ENCODE measurements at regions not wholly inside any gene's neighbourhood (a gene's known extent, or its start where the extent isn't known, plus 50 kb on each side); places are given as distances from the start of the nearest gene placed in this dataset.

DNA sequence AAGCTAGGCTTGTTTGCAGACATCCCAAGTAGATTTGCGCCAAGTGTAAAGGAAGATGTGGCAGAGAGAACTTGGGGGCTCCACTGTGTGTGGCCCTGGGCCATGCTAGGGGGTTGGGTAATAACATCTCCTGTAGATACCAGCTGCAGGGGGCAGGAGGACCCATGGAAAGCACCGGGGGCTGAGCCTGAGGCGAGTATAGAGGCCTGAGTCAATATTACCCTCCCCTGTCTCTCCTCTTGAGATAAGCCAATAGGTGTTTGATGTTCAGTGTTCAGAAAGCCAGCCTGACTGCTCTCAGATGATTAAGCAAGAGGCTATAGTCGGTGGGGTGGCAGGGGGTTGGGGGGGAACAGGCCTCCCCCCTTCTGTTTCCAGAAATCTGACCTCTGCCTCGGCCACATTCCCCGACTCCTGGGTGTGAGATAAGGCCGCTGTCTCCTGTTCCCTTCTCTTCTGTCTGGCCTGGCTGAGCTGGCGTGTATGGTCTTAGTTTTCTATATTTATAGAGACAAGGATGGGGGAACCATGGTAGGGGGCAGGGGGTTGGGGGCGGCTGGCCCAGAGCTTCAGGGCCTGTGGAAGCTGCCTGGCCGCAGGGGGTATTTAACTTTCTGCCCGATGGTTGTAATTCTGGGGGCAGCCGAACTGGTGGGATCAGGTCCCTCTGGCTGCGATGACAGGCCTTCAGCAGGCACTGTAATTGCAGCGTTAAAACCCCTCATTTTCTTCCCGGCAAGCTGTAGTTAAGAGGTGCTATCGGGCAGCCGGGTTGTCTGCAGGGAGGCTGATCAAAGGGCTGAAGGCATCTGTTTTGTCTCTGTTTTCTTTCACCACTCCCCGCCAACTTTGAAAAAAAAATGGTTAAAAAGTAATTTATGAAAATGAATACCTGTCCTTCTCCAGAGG, 292.0 kb downstream of the NSG2 start:
- no peaks in the 10 kb centered on the region for H3K36me3 Mint-ChIP-seq
- H3K9me3 Mint-ChIP-seq: no peaks in the 10 kb centered on the region
- no peaks in the 10 kb centered on the region for H3K4me1 Mint-ChIP-seq
- H3K27ac Mint-ChIP-seq: no peak overlapping the region
- H3K27me3 Mint-ChIP-seq: peaks cover 8% of the 10 kb centered on the region
- H3K4me3 Mint-ChIP-seq: no peak overlapping the region

- H3K27me3 Mint-ChIP-seq: peaks cover 8% of the 10 kb centered on the region
Measured at GRCh38 chr5:174338185-174339010, 292.9 kb downstream of the NSG2 start.

DNA sequence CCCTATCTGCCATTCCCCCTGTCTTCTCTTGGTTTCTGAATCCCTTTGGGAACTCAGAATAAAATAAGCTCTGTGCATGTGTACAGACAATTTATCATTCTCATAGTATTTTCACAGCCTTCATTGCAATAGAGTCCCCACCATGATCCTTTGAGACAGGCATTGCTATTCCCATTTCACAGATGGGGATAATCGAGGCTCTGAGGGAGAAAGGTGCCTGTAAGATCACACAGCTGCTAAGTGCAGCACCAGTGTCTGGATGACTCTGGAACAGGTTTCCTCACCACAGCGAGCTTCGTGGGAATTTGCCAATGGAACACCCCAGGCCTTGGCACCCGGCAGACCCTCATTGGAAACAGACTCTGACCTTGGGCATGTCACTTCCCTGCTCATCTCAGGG, 293.6 kb downstream of the NSG2 start:
- Mint-ChIP-seq H3K27me3 (peaks cover 8% of the 10 kb centered on the region), H3K4me1 (no peaks in the 10 kb centered on the region), H3K4me3 (no peak overlapping the region), H3K9me3 (no peaks in the 10 kb centered on the region), H3K36me3 (no peaks in the 10 kb centered on the region), H3K27ac (no peak overlapping the region)

More at GRCh38 chr5:174338185-174339010, 292.9 kb downstream of the NSG2 start:
- no peaks in the 10 kb centered on the region for H3K4me1 Mint-ChIP-seq
- H3K27ac Mint-ChIP-seq: no peak overlapping the region
- no peak overlapping the region for H3K4me3 Mint-ChIP-seq
- H3K9me3 Mint-ChIP-seq: no peaks in the 10 kb centered on the region
- no peaks in the 10 kb centered on the region for H3K36me3 Mint-ChIP-seq

- Mint-ChIP-seq H3K27me3 (peaks cover 6% of the 10 kb centered on the region), H3K9me3 (no peaks in the 10 kb centered on the region), H3K4me3 (no peak overlapping the region), H3K36me3 (no peaks in the 10 kb centered on the region), H3K4me1 (no peaks in the 10 kb centered on the region), H3K27ac (no peak overlapping the region)
Measured at GRCh38 chr5:174340226-174340625, 294.7 kb downstream of the NSG2 start.

- no peaks in the 10 kb centered on the region for H3K9me3 Mint-ChIP-seq
- H3K4me1 Mint-ChIP-seq: no peaks in the 10 kb centered on the region
- no peaks in the 10 kb centered on the region for H3K36me3 Mint-ChIP-seq
- peaks cover 4% of the 10 kb centered on the region for H3K27me3 Mint-ChIP-seq
- no peak overlapping the region for H3K27ac Mint-ChIP-seq
- H3K4me3 Mint-ChIP-seq: no peak overlapping the region
Measured at GRCh38 chr5:174342696-174343095, 297.2 kb downstream of the NSG2 start.

- H3K27ac Mint-ChIP-seq: no peak overlapping the region
- H3K4me1 Mint-ChIP-seq: no peaks in the 10 kb centered on the region
- no peak overlapping the region for H3K4me3 Mint-ChIP-seq
- H3K9me3 Mint-ChIP-seq: no peaks in the 10 kb centered on the region
- H3K36me3 Mint-ChIP-seq: no peaks in the 10 kb centered on the region
- H3K27me3 Mint-ChIP-seq: no peaks in the 10 kb centered on the region
Measured at GRCh38 chr5:174343826-174344225, 298.3 kb downstream of the NSG2 start.

GRCh38 chr5:174344335-174344734, 298.8 kb downstream of the NSG2 start:
- no peaks in the 10 kb centered on the region for H3K4me1 Mint-ChIP-seq
- no peak overlapping the region for H3K27ac Mint-ChIP-seq
- H3K27me3 Mint-ChIP-seq: no peaks in the 10 kb centered on the region
- H3K9me3 Mint-ChIP-seq: no peaks in the 10 kb centered on the region
- no peaks in the 10 kb centered on the region for H3K36me3 Mint-ChIP-seq
- no peak overlapping the region for H3K4me3 Mint-ChIP-seq

GRCh38 chr5:174347183-174347582, 301.7 kb downstream of the NSG2 start:
- no peak overlapping the region for H3K27ac Mint-ChIP-seq
- H3K9me3 Mint-ChIP-seq: no peaks in the 10 kb centered on the region
- H3K4me3 Mint-ChIP-seq: no peak overlapping the region
- H3K36me3 Mint-ChIP-seq: no peaks in the 10 kb centered on the region
- no peaks in the 10 kb centered on the region for H3K4me1 Mint-ChIP-seq
- no peaks in the 10 kb centered on the region for H3K27me3 Mint-ChIP-seq

DNA sequence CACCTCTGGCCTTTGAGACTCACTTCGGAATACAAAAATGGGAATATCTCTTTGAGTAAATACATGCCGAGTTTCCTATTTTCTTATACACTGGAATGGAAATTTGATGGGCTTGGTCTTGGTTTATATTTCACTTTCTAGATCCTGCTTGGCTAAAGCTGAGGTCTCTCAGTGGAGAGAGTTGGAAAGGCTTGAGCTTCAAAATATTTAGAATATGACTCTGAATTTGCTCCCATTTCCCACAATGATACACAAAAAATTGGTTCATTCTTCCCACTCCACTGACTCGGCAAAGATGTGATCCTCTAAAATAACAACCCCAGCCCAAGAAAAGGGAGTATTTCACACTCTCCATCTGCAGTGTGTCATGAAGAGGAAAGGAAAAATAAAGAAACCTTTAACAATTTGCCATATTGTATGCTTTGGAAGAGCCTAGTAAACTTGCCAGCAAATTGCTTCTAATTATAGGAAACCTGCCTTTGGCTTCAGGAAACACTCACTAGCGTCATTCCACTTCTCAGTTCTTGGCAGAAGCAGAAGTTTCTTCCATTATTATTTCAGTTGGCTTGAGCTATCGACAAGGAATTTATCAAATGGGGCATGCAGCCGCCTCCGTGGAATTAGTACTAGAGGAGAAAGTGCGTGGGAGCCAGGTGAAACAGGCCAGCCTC, 302.9 kb downstream of the NSG2 start:
- Mint-ChIP-seq H3K9me3 (no peaks in the 10 kb centered on the region), H3K4me3 (no peak overlapping the region), H3K4me1 (no peaks in the 10 kb centered on the region), H3K27ac (no peak overlapping the region), H3K27me3 (no peaks in the 10 kb centered on the region), H3K36me3 (no peaks in the 10 kb centered on the region)

DNA sequence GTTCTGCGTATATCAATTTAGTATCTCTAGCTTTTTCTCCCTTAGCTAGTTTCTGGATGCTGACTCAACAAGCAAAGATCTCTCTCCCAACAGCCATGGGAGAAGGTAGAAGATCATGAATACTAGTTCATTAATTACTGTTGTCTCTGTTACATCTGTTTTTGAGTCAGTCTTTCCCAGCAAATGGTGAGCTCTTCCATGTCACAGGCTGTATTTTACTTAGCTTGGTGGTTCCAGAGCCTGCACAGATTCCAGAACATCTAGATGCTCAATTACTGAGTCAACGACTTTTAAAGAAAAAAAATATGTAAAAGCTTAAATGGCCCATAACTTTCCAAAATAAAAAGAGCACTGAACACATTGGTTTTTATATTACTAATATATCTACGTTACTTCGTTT, 307.2 kb downstream of the NSG2 start:
- Mint-ChIP-seq H3K9me3 (peaks cover 5% of the 10 kb centered on the region), H3K36me3 (no peaks in the 10 kb centered on the region), H3K27me3 (no peaks in the 10 kb centered on the region), H3K4me1 (no peaks in the 10 kb centered on the region), H3K4me3 (no peak overlapping the region), H3K27ac (no peak overlapping the region)

DNA sequence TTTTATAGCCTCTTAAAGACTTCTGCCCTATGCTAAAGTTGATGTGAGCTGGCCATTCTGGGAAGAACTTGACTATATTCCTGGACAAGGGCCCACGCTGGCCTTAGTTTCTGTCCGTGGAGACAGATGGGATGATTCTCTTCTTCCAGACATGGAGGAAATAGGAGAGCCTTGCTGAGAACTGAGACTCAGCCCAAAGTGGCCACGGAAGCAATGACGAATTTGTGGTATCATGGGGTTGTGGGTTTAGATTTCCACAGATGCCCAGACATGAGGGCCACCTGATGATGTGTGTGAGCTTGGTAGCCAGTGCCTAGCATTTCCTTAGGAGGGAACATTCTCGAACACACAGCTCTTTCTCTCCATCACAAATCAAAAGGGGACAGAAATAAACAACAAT, 309.1 kb downstream of the NSG2 start:
- Mint-ChIP-seq H3K27me3 (peaks cover 2% of the 10 kb centered on the region), H3K36me3 (no peaks in the 10 kb centered on the region), H3K4me1 (no peaks in the 10 kb centered on the region), H3K9me3 (peaks cover 5% of the 10 kb centered on the region), H3K27ac (no peak overlapping the region), H3K4me3 (no peak overlapping the region)

DNA sequence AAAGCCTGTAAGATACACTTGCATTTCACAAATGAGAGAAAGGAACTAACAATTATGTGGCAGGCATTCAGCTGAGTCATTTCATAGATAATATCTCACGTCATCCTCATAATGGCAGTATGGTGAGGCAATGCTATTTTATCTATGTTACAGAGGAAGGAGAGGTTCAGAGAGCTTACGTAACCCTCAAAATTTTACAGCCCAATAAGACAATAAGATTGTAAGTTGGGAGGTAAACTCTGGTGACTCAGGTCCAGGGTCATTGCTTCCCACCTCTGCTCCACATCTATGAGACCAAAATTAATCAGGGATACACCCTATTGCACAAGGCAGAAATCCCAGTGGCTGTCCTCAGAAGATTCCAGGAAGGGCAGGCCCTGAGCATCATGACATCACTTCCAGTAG, 309.7 kb downstream of the NSG2 start:
- Mint-ChIP-seq H3K4me3 (no peak overlapping the region), H3K9me3 (peaks cover 5% of the 10 kb centered on the region), H3K4me1 (no peaks in the 10 kb centered on the region), H3K27ac (no peak overlapping the region), H3K27me3 (peaks cover 2% of the 10 kb centered on the region), H3K36me3 (no peaks in the 10 kb centered on the region)

GRCh38 chr5:174355995-174356394, 310.5 kb downstream of the NSG2 start:
- H3K4me1 Mint-ChIP-seq: no peaks in the 10 kb centered on the region
- no peaks in the 10 kb centered on the region for H3K36me3 Mint-ChIP-seq
- H3K27me3 Mint-ChIP-seq: peaks cover 2% of the 10 kb centered on the region
- peaks cover 5% of the 10 kb centered on the region for H3K9me3 Mint-ChIP-seq
- H3K27ac Mint-ChIP-seq: no peak overlapping the region
- H3K4me3 Mint-ChIP-seq: no peak overlapping the region

DNA sequence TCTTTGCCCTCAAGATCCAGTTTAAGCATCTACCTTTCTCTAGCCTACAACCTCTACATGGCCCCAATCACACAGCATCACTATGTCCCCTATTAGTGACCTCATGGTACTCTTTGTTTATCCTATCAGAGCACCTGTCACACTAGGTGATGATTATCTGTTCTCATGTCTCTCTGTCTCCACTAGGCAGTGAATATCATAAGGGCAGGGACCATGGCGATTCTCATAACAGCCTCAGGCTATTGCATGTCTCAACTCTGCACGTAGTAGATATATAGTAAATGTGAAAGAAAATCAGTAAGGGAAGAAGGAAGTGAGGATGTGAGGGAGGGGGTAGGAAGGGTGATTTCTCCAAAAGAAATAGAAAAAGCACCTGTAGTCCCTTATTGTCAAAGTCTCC, 311.0 kb downstream of the NSG2 start:
- Mint-ChIP-seq H3K9me3 (peaks cover 6% of the 10 kb centered on the region), H3K27me3 (peaks cover 2% of the 10 kb centered on the region), H3K36me3 (no peaks in the 10 kb centered on the region), H3K27ac (no peak overlapping the region), H3K4me1 (no peaks in the 10 kb centered on the region), H3K4me3 (no peak overlapping the region)

DNA sequence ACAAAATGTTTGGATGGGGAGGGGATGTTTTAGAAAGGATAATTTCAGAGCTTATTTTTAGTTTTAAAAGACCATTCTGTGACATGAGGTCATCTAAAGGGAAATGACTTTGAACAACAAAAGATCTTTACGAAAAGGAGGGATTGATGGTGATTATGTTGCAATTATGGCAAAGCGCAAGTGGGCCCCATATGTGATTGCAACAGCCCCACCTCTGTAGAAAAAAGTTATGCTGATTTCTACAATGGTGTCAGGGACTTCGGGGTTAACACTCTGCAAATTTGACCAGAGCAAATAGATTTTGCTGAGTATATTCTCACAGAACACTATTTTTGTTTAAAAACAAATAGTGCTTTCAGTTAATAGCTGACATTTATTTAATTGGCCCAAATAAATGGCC, 312.8 kb downstream of the NSG2 start:
- H3K4me1 Mint-ChIP-seq: no peaks in the 10 kb centered on the region
- no peak overlapping the region for H3K4me3 Mint-ChIP-seq
- H3K9me3 Mint-ChIP-seq: peaks cover 14% of the 10 kb centered on the region
- peaks cover 2% of the 10 kb centered on the region for H3K27me3 Mint-ChIP-seq
- peaks cover 2% of the 10 kb centered on the region for H3K36me3 Mint-ChIP-seq
- no peak overlapping the region for H3K27ac Mint-ChIP-seq

DNA sequence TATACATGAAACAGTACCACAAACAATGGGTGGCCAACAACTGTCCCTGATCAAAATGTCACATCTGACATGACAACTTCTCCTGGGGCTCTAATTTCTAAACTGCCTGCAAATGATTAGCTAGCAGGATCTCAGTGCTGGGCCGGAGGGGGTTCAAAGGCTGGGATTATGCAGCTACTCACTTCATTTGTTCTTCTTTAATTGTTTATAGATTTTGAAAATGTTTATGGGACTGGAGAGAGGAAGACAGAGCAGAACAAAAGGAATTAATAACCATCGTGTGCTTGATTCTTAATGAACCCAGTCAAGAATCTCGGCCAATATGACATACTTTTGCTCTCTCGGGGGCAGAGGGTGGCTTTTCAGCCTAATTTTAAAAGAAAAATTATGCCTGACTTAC, 313.6 kb downstream of the NSG2 start:
- peaks cover 2% of the 10 kb centered on the region for H3K27me3 Mint-ChIP-seq
- peaks cover 2% of the 10 kb centered on the region for H3K36me3 Mint-ChIP-seq
- H3K9me3 Mint-ChIP-seq: peaks cover 14% of the 10 kb centered on the region

More for the DNA sequence above, 313.6 kb downstream of the NSG2 start:
- Mint-ChIP-seq H3K27ac (no peak overlapping the region), H3K4me3 (no peak overlapping the region), H3K4me1 (no peaks in the 10 kb centered on the region)

Data from activated naive CD4-positive, alpha-beta T cell treated with anti-CD3 and anti-CD28 coated beads, Interleukin-2, amount 50 U/mL, for 24 hours (primary cell).